HCT116 (cell line): ENCODE measurements at regions not wholly inside any gene's neighbourhood (a gene's known extent, or its start where the extent isn't known, plus 50 kb on each side); places are given as distances from the start of the nearest gene placed in this dataset.

ENCODE experiments used
- ATF3 ChIP-seq: IDR thresholded peaks from 2 replicates; pipeline ENCODE4 v1.6.1; 2012
- CTCF ChIP-seq, 3 experiments: fragments of 200-600 bp in 1 of 3; sonication (generic) in 1 of 3; IDR thresholded peaks in 2 of 3; conservative IDR thresholded peaks in 1 of 3; 2 replicates each; pipeline ENCODE4 v1.5.1; 2012 to 2017; ENCODE audit warnings: low read depth in 2 of 3, low read length in 2 of 3, antibody characterized with exemption in 1 of 3, borderline replicate concordance in 1 of 3, control low read depth in 1 of 3, mild to moderate bottlenecking in 1 of 3, mixed read lengths in 1 of 3, mixed run types in 1 of 3, moderate library complexity in 1 of 3; ENCODE audit not compliant: insufficient read depth in 1 of 3
- EZH2 ChIP-seq: fragments of 200-600 bp; sonication (generic); IDR thresholded peaks from 2 replicates; pipeline ENCODE4 v1.6.1; 2017; ENCODE audit warnings: antibody characterized with exemption, mixed run types
- EZH2phosphoT487 ChIP-seq: fragments of 200-600 bp; IDR thresholded peaks from 2 replicates; pipeline ENCODE4 v1.6.1; 2018; ENCODE audit warnings: antibody characterized with exemption, borderline replicate concordance
- JUND ChIP-seq: IDR thresholded peaks from 2 replicates; pipeline ENCODE4 v1.6.1; 2012
- MAX ChIP-seq: IDR thresholded peaks from 2 replicates; pipeline ENCODE4 v1.6.1; 2012
- POLR2A ChIP-seq: IDR thresholded peaks from 2 replicates; pipeline ENCODE4 v1.7.0; 2011; ENCODE audit warnings: borderline replicate concordance; ENCODE audit not compliant: insufficient read depth, insufficient read length; ENCODE audit errors: extremely low read depth
- POLR2AphosphoS5 ChIP-seq: IDR thresholded peaks from 2 replicates; pipeline ENCODE4 v1.6.1; 2011; ENCODE audit warnings: mild to moderate bottlenecking, low read depth, low read length, moderate library complexity
- RAD21 ChIP-seq: IDR thresholded peaks from 2 replicates; pipeline ENCODE4 v1.6.1; 2012; ENCODE audit warnings: low read depth, mild to moderate bottlenecking
- SIN3A ChIP-seq: IDR thresholded peaks from 2 replicates; pipeline ENCODE4 v1.6.1; 2012; ENCODE audit warnings: low read depth
- SP1 ChIP-seq: IDR thresholded peaks from 2 replicates; pipeline ENCODE4 v1.6.1; 2012; ENCODE audit warnings: low read depth
- TCF7L2 ChIP-seq: IDR thresholded peaks from 2 replicates; pipeline ENCODE4 v1.7.0; 2011; ENCODE audit warnings: borderline replicate concordance, inconsistent platforms; ENCODE audit not compliant: insufficient read depth, insufficient read length; ENCODE audit errors: extremely low read depth
- TF ChIP-seq, protein P1 (sequence below): IDR thresholded peaks from 2 replicates; pipeline ENCODE4 v1.6.1; 2012; ENCODE audit warnings: low read depth

DNA sequence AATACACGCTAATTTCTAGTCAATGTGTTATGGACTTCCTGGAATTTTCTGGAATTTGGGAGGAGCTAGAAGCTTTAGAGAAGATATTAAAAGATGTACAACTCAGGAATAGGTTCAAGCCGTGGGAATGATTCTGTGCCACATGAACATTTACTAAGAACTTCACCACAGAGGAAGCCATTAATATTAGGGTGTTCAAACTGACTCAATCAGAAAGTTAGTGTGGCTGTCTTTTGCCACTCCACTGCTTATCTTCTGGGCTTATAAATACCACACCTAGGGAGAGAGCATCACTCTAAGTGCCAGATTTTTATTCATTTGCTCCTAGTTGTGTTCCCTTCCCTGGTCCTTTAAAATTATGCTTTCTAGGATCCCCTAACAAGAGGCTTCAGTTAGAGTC, 409.8 kb downstream of the KCTD8 start:
- no peak for TF ChIP-seq RAD21
- TF ChIP-seq POLR2A: no peak
- TF ChIP-seq, protein P1, sequence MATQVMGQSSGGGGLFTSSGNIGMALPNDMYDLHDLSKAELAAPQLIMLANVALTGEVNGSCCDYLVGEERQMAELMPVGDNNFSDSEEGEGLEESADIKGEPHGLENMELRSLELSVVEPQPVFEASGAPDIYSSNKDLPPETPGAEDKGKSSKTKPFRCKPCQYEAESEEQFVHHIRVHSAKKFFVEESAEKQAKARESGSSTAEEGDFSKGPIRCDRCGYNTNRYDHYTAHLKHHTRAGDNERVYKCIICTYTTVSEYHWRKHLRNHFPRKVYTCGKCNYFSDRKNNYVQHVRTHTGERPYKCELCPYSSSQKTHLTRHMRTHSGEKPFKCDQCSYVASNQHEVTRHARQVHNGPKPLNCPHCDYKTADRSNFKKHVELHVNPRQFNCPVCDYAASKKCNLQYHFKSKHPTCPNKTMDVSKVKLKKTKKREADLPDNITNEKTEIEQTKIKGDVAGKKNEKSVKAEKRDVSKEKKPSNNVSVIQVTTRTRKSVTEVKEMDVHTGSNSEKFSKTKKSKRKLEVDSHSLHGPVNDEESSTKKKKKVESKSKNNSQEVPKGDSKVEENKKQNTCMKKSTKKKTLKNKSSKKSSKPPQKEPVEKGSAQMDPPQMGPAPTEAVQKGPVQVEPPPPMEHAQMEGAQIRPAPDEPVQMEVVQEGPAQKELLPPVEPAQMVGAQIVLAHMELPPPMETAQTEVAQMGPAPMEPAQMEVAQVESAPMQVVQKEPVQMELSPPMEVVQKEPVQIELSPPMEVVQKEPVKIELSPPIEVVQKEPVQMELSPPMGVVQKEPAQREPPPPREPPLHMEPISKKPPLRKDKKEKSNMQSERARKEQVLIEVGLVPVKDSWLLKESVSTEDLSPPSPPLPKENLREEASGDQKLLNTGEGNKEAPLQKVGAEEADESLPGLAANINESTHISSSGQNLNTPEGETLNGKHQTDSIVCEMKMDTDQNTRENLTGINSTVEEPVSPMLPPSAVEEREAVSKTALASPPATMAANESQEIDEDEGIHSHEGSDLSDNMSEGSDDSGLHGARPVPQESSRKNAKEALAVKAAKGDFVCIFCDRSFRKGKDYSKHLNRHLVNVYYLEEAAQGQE: no peak
- TF ChIP-seq CTCF (IDR thresholded peaks at IDR 0.05 in 2 of 3, conservative IDR thresholded peaks at IDR 0.05 in 1 of 3; ENCODE audit: borderline replicate concordance in 1 of 3, insufficient read depth in 1 of 3, low read depth in 2 of 3, low read length in 2 of 3): no peak
- TF ChIP-seq SIN3A: no peak
- TF ChIP-seq ATF3: no peak
- no peak for TF ChIP-seq SP1
- no peak for TF ChIP-seq EZH2
- no peak for TF ChIP-seq MAX
- no peak for TF ChIP-seq TCF7L2
- TF ChIP-seq EZH2phosphoT487: no peak
- TF ChIP-seq POLR2AphosphoS5: no peak
- TF ChIP-seq JUND: no peak
